ENCODE measurements at regions not wholly inside any gene's neighbourhood (a gene's known extent, or its start where the extent isn't known, plus 50 kb on each side); places are given as distances from the start of the nearest gene placed in this dataset.

GRCh38 chr10:3016016-3016415 is 51.3 kb upstream of the PFKP start:
- H3K4me1 ChIP-seq (ENCODE audit: insufficient read depth, low read length): no peaks in the 10 kb centered on the region
- 66% methylated on average over 7 of the region's 7 CpGs for WGBS
- no peaks in the 10 kb centered on the region for H3K9me3 ChIP-seq (ENCODE audit: insufficient read depth, low read depth, low read length)
- H3K4me3 ChIP-seq (ENCODE audit: low read length): no peak overlapping the region
- H3K9ac ChIP-seq (ENCODE audit: low read depth, low read length): no peak overlapping the region
- no peak overlapping the region for H3K27ac ChIP-seq (ENCODE audit: low read depth, low read length)
- no peaks in the 10 kb centered on the region for H3K36me3 ChIP-seq (ENCODE audit: insufficient read depth, low read length)
- H3K27me3 ChIP-seq (ENCODE audit: insufficient read depth, low read length): no peaks in the 10 kb centered on the region

- Histone ChIP-seq H3K27ac (ENCODE audit: low read depth, low read length) (no peak overlapping the region), H3K4me3 (ENCODE audit: low read length) (no peak overlapping the region), H3K27me3 (ENCODE audit: insufficient read depth, low read length) (no peaks in the 10 kb centered on the region), H3K9ac (ENCODE audit: low read depth, low read length) (no peak overlapping the region), H3K9me3 (ENCODE audit: insufficient read depth, low read depth, low read length) (no peaks in the 10 kb centered on the region), H3K4me1 (ENCODE audit: insufficient read depth, low read length) (peaks cover 7% of the 10 kb centered on the region; the same call in 1 of the 2 replicates), H3K36me3 (ENCODE audit: insufficient read depth, low read length) (no peaks in the 10 kb centered on the region)
- 89% methylated on average over 9 of the region's 9 CpGs for WGBS
Measured at GRCh38 chr10:3014968-3015367, 52.4 kb upstream of the PFKP start.

- no peak overlapping the region for H3K27ac ChIP-seq (ENCODE audit: low read depth, low read length)
- no peak overlapping the region for H3K9ac ChIP-seq (ENCODE audit: low read depth, low read length)
- H3K36me3 ChIP-seq (ENCODE audit: insufficient read depth, low read length): no peaks in the 10 kb centered on the region
- H3K9me3 ChIP-seq (ENCODE audit: insufficient read depth, low read depth, low read length): no peaks in the 10 kb centered on the region
- H3K27me3 ChIP-seq (ENCODE audit: insufficient read depth, low read length): no peaks in the 10 kb centered on the region
- WGBS: 91% methylated on average over 5 of the region's 5 CpGs
- H3K4me3 ChIP-seq (ENCODE audit: low read length): no peak overlapping the region
- H3K4me1 ChIP-seq (ENCODE audit: insufficient read depth, low read length): peaks cover 11% of the 10 kb centered on the region; the same call in 1 of the 2 replicates
Measured at GRCh38 chr10:3012223-3012622, 55.1 kb upstream of the PFKP start.

GRCh38 chr10:3010816-3011460 is 56.4 kb upstream of the PFKP start:
- no peak overlapping the region for H3K4me3 ChIP-seq (ENCODE audit: low read length)
- H3K4me1 ChIP-seq (ENCODE audit: insufficient read depth, low read length): peaks cover 11% of the 10 kb centered on the region; the same call in 1 of the 2 replicates
- WGBS: 85% methylated on average over 10 of the region's 10 CpGs
- H3K27ac ChIP-seq (ENCODE audit: low read depth, low read length): no peak overlapping the region
- no peak overlapping the region for H3K9ac ChIP-seq (ENCODE audit: low read depth, low read length)
- H3K36me3 ChIP-seq (ENCODE audit: insufficient read depth, low read length): no peaks in the 10 kb centered on the region
- H3K9me3 ChIP-seq (ENCODE audit: insufficient read depth, low read depth, low read length): no peaks in the 10 kb centered on the region
- no peaks in the 10 kb centered on the region for H3K27me3 ChIP-seq (ENCODE audit: insufficient read depth, low read length)

- Histone ChIP-seq H3K9ac (ENCODE audit: low read depth, low read length) (no peak overlapping the region), H3K36me3 (ENCODE audit: insufficient read depth, low read length) (no peaks in the 10 kb centered on the region), H3K27ac (ENCODE audit: low read depth, low read length) (no peak overlapping the region), H3K4me1 (ENCODE audit: insufficient read depth, low read length) (peaks cover 11% of the 10 kb centered on the region; the same call in 1 of the 2 replicates), H3K4me3 (ENCODE audit: low read length) (no peak overlapping the region), H3K27me3 (ENCODE audit: insufficient read depth, low read length) (no peaks in the 10 kb centered on the region), H3K9me3 (ENCODE audit: insufficient read depth, low read depth, low read length) (no peaks in the 10 kb centered on the region)
- WGBS: 75% methylated on average over 8 of the region's 8 CpGs
Measured at GRCh38 chr10:3010334-3010733, 57.0 kb upstream of the PFKP start.

GRCh38 chr10:3009341-3009740 is 58.0 kb upstream of the PFKP start:
- H3K4me3 ChIP-seq (ENCODE audit: low read length): no peak overlapping the region
- H3K4me1 ChIP-seq (ENCODE audit: insufficient read depth, low read length): peaks cover 11% of the 10 kb centered on the region; the same call in 1 of the 2 replicates
- WGBS: 71% methylated on average over 6 of the region's 6 CpGs
- H3K27me3 ChIP-seq (ENCODE audit: insufficient read depth, low read length): no peaks in the 10 kb centered on the region
- no peaks in the 10 kb centered on the region for H3K36me3 ChIP-seq (ENCODE audit: insufficient read depth, low read length)
- no peak overlapping the region for H3K9ac ChIP-seq (ENCODE audit: low read depth, low read length)
- H3K9me3 ChIP-seq (ENCODE audit: insufficient read depth, low read depth, low read length): no peaks in the 10 kb centered on the region
- no peak overlapping the region for H3K27ac ChIP-seq (ENCODE audit: low read depth, low read length)

- H3K27ac ChIP-seq (ENCODE audit: low read depth, low read length): no peak overlapping the region
- H3K4me1 ChIP-seq (ENCODE audit: insufficient read depth, low read length): peaks cover 11% of the 10 kb centered on the region; the same call in 1 of the 2 replicates
- H3K9me3 ChIP-seq (ENCODE audit: insufficient read depth, low read depth, low read length): no peaks in the 10 kb centered on the region
- WGBS: 92% methylated on average over 12 of the region's 12 CpGs
- H3K9ac ChIP-seq (ENCODE audit: low read depth, low read length): no peak overlapping the region
- H3K36me3 ChIP-seq (ENCODE audit: insufficient read depth, low read length): no peaks in the 10 kb centered on the region
- no peaks in the 10 kb centered on the region for H3K27me3 ChIP-seq (ENCODE audit: insufficient read depth, low read length)
- H3K4me3 ChIP-seq (ENCODE audit: low read length): no peak overlapping the region
Measured at GRCh38 chr10:3008518-3009195, 58.7 kb upstream of the PFKP start.

- 88% methylated on average over 1 of the region's 1 CpG for WGBS
- Histone ChIP-seq H3K27me3 (ENCODE audit: insufficient read depth, low read length) (no peaks in the 10 kb centered on the region), H3K9me3 (ENCODE audit: insufficient read depth, low read depth, low read length) (no peaks in the 10 kb centered on the region), H3K4me1 (ENCODE audit: insufficient read depth, low read length) (peaks cover 11% of the 10 kb centered on the region; the same call in 1 of the 2 replicates), H3K9ac (ENCODE audit: low read depth, low read length) (no peak overlapping the region), H3K4me3 (ENCODE audit: low read length) (no peak overlapping the region), H3K36me3 (ENCODE audit: insufficient read depth, low read length) (no peaks in the 10 kb centered on the region), H3K27ac (ENCODE audit: low read depth, low read length) (no peak overlapping the region)
Measured at GRCh38 chr10:3006607-3007006, 60.7 kb upstream of the PFKP start.

- H3K27me3 ChIP-seq (ENCODE audit: insufficient read depth, low read length): no peaks in the 10 kb centered on the region
- H3K9me3 ChIP-seq (ENCODE audit: insufficient read depth, low read depth, low read length): no peaks in the 10 kb centered on the region
- no peaks in the 10 kb centered on the region for H3K36me3 ChIP-seq (ENCODE audit: insufficient read depth, low read length)
- peaks cover 11% of the 10 kb centered on the region; the same call in 1 of the 2 replicates for H3K4me1 ChIP-seq (ENCODE audit: insufficient read depth, low read length)
- no peak overlapping the region for H3K4me3 ChIP-seq (ENCODE audit: low read length)
- 47% methylated on average over 2 of the region's 3 CpGs for WGBS
- H3K27ac ChIP-seq (ENCODE audit: low read depth, low read length): no peak overlapping the region
- no peak overlapping the region for H3K9ac ChIP-seq (ENCODE audit: low read depth, low read length)
Measured at GRCh38 chr10:3006093-3006492, 61.3 kb upstream of the PFKP start.

GRCh38 chr10:3002304-3002703 is 65.0 kb upstream of the PFKP start:
- WGBS: 100% methylated on average over 1 of the region's 2 CpGs
- no peak overlapping the region for H3K4me3 ChIP-seq (ENCODE audit: low read length)
- H3K27me3 ChIP-seq (ENCODE audit: insufficient read depth, low read length): no peaks in the 10 kb centered on the region
- H3K9ac ChIP-seq (ENCODE audit: low read depth, low read length): no peak overlapping the region
- H3K27ac ChIP-seq (ENCODE audit: low read depth, low read length): no peak overlapping the region
- H3K9me3 ChIP-seq (ENCODE audit: insufficient read depth, low read depth, low read length): no peaks in the 10 kb centered on the region
- no peaks in the 10 kb centered on the region for H3K36me3 ChIP-seq (ENCODE audit: insufficient read depth, low read length)
- no peaks in the 10 kb centered on the region for H3K4me1 ChIP-seq (ENCODE audit: insufficient read depth, low read length)

GRCh38 chr10:3000048-3000447 is 67.3 kb upstream of the PFKP start:
- Histone ChIP-seq H3K9ac (ENCODE audit: low read depth, low read length) (no peak overlapping the region), H3K27ac (ENCODE audit: low read depth, low read length) (no peak overlapping the region), H3K9me3 (ENCODE audit: insufficient read depth, low read depth, low read length) (no peaks in the 10 kb centered on the region), H3K27me3 (ENCODE audit: insufficient read depth, low read length) (no peaks in the 10 kb centered on the region), H3K4me1 (ENCODE audit: insufficient read depth, low read length) (no peaks in the 10 kb centered on the region), H3K4me3 (ENCODE audit: low read length) (no peak overlapping the region), H3K36me3 (ENCODE audit: insufficient read depth, low read length) (no peaks in the 10 kb centered on the region)
- whole genome bisulfite sequencing: 100% methylated on average over 1 of the region's 2 CpGs

Measured in HUES64 (cell line).